IMR-90 (cell line): ENCODE measurements at regions not wholly inside any gene's neighbourhood (a gene's known extent, or its start where the extent isn't known, plus 50 kb on each side); places are given as distances from the start of the nearest gene placed in this dataset.
A peak's percentile ranks its signal among the peaks of the same experiment; 100 is the strongest.

Experiments
- ATAC-seq: fragments of 200-7000 bp; cut with Tn5 transposase; 2 replicates; pipeline ENCODE4 v1.9.1; 2020; ENCODE audit warnings: low read depth, mild to moderate bottlenecking, moderate library complexity
- BruUV-seq: library from RNA; stranded (reverse); fragments of 400-500 nt; replicated peaks from 2 replicates; lab custom pipeline; 2021; lab: Mats Ljungman, UMichigan
- CTCF ChIA-PET: fragments of 300-600 bp; formaldehyde crosslinking; extraction: SDS; loops from one replicate; lab custom pipeline; 2021; ENCODE audit warnings: antibody characterized with exemption; lab: Yijun Ruan, JAX
- POLR2A ChIA-PET: fragments of 300-600 bp; sonication (Branson Sonifier 250); formaldehyde crosslinking; loops from one replicate; lab custom pipeline; 2022; ENCODE audit warnings: antibody characterized with exemption; ENCODE audit not compliant: unreplicated experiment; lab: Charles Lee
- DNase-seq: peaks from one replicate; pipeline ENCODE4 v3.0.0; 2013
- H2AFZ ChIP-seq: replicated peaks from 2 replicates; pipeline ENCODE3; 2013; ENCODE audit warnings: low read length, mild to moderate bottlenecking; ENCODE audit not compliant: poor library complexity
- H2AK5ac ChIP-seq: 2 replicates; pipeline ENCODE4 v1.6.1; 2013; ENCODE audit warnings: low read depth, low read length, inconsistent platforms
- H2AK9ac ChIP-seq: replicated peaks from 2 replicates; pipeline ENCODE3; 2013; ENCODE audit warnings: mild to moderate bottlenecking, low read depth, low read length, moderate library complexity; ENCODE audit not compliant: poor library complexity
- H2BK120ac ChIP-seq: 2 replicates; pipeline ENCODE4 v1.6.1; 2013; ENCODE audit warnings: low read depth, low read length, inconsistent platforms
- H2BK15ac ChIP-seq: 3 replicates; pipeline ENCODE4 v1.6.1; 2013; ENCODE audit warnings: low read depth, low read length, inconsistent platforms
- H2BK20ac ChIP-seq: 2 replicates; pipeline ENCODE4 v1.6.1; 2013; ENCODE audit warnings: low read depth, mild to moderate bottlenecking, inconsistent platforms, low read length, moderate library complexity
- H2BK5ac ChIP-seq: 2 replicates; pipeline ENCODE4 v1.6.1; 2013; ENCODE audit warnings: mild to moderate bottlenecking, low read depth, low read length, inconsistent platforms; ENCODE audit not compliant: poor library complexity, severe bottlenecking
- H3K14ac ChIP-seq: replicated peaks from 2 replicates; pipeline ENCODE4 v1.6.1; 2013; ENCODE audit warnings: low read depth, low read length, inconsistent platforms
- H3K18ac ChIP-seq: 2 replicates; pipeline ENCODE4 v1.6.1; 2013; ENCODE audit warnings: low read depth, low read length, control low read depth
- H3K23ac ChIP-seq: 2 replicates; pipeline ENCODE4 v1.6.1; 2013; ENCODE audit warnings: low read depth, low read length, inconsistent platforms
- H3K27ac ChIP-seq: 2 replicates; pipeline ENCODE4 v1.5.1; 2013; ENCODE audit warnings: mild to moderate bottlenecking, control low read depth, low read length; ENCODE audit not compliant: insufficient read depth
- H3K27me3 ChIP-seq: 2 replicates; pipeline ENCODE4 v1.6.1; 2013; ENCODE audit warnings: low read length; ENCODE audit not compliant: control insufficient read depth, insufficient read depth
- H3K36me3 ChIP-seq: 2 replicates; pipeline ENCODE4 v1.6.1; 2013; ENCODE audit warnings: low read length, mixed read lengths; ENCODE audit not compliant: control insufficient read depth, insufficient read depth
- H3K4ac ChIP-seq: 2 replicates; pipeline ENCODE4 v1.6.1; 2013; ENCODE audit warnings: low read depth, low read length, inconsistent platforms
- H3K4me1 ChIP-seq: 2 replicates; pipeline ENCODE4 v1.6.1; 2013; ENCODE audit warnings: low read length, mixed read lengths; ENCODE audit not compliant: control insufficient read depth, insufficient read depth
- H3K4me2 ChIP-seq: 2 replicates; pipeline ENCODE4 v1.6.1; 2013; ENCODE audit warnings: low read depth, mild to moderate bottlenecking, control low read depth, low read length, moderate library complexity
- H3K4me3 ChIP-seq: 2 replicates; pipeline ENCODE4 v1.5.1; 2013; ENCODE audit warnings: low read depth, mild to moderate bottlenecking, control low read depth, low read length, moderate library complexity; ENCODE audit not compliant: insufficient read depth
- H3K56ac ChIP-seq: 2 replicates; pipeline ENCODE4 v1.6.1; 2013; ENCODE audit warnings: low read length, inconsistent platforms; ENCODE audit not compliant: insufficient read depth; ENCODE audit errors: extremely low read depth
- H3K79me1 ChIP-seq, 2 experiments: 2 replicates each; pipeline ENCODE4 v1.6.1; 2013; ENCODE audit warnings: low read length in 2 of 2, inconsistent platforms in 1 of 2, low read depth in 1 of 2
- H3K9ac ChIP-seq: 2 replicates; pipeline ENCODE4 v1.6.1; 2013; ENCODE audit warnings: low read depth, low read length, control low read depth
- H3K9me1 ChIP-seq: 2 replicates; pipeline ENCODE4 v1.6.1; 2013; ENCODE audit warnings: low read length, inconsistent platforms; ENCODE audit not compliant: insufficient read depth
- H3K9me3 ChIP-seq: 2 replicates; pipeline ENCODE4 v1.6.1; 2013; ENCODE audit warnings: low read length; ENCODE audit not compliant: control insufficient read depth, insufficient read depth
- H4K20me1 ChIP-seq: 2 replicates; pipeline ENCODE4 v1.6.1; 2013; ENCODE audit warnings: low read length, inconsistent platforms; ENCODE audit not compliant: insufficient read depth
- H4K5ac ChIP-seq: 2 replicates; pipeline ENCODE4 v1.6.1; 2013; ENCODE audit warnings: mild to moderate bottlenecking, low read depth, low read length, control low read depth
- H4K8ac ChIP-seq, 2 experiments: 2 replicates each; pipeline ENCODE4 v1.6.1; 2013; ENCODE audit warnings: low read depth in 2 of 2, low read length in 2 of 2, control low read depth in 1 of 2, inconsistent platforms in 1 of 2
- H4K91ac ChIP-seq: 2 replicates; pipeline ENCODE4 v1.6.1; 2013; ENCODE audit warnings: low read depth, low read length, inconsistent platforms; ENCODE audit not compliant: insufficient read depth
- CHD1 ChIP-seq: IDR thresholded peaks from 2 replicates; pipeline ENCODE4 v1.6.1; 2012; ENCODE audit warnings: low read depth, low read length, improper control_type of control experiment
- ELK1 ChIP-seq: fragments of 150-350 bp; IDR thresholded peaks from 2 replicates; pipeline ENCODE4 v1.6.1; 2016; ENCODE audit warnings: low read depth, mild to moderate bottlenecking, low read length, moderate library complexity, borderline replicate concordance
- FOS ChIP-seq: fragments of 150-350 bp; IDR thresholded peaks from 2 replicates; pipeline ENCODE4 v1.6.1; 2016; ENCODE audit warnings: low read depth, low read length
- MAFK ChIP-seq: IDR thresholded peaks from 2 replicates; pipeline ENCODE4 v1.6.1; 2012; ENCODE audit warnings: low read depth, low read length, improper control_type of control experiment
- MAZ ChIP-seq: IDR thresholded peaks from 2 replicates; pipeline ENCODE4 v1.6.1; 2012; ENCODE audit warnings: low read depth, mild to moderate bottlenecking, low read length, improper control_type of control experiment, moderate library complexity, borderline replicate concordance
- NFE2L2 ChIP-seq: fragments of 150-350 bp; IDR thresholded peaks from 2 replicates; pipeline ENCODE4 v1.6.1; 2016; ENCODE audit warnings: low read depth, mild to moderate bottlenecking, low read length
- RFX5 ChIP-seq: IDR thresholded peaks from 2 replicates; pipeline ENCODE4 v1.8.0; 2012; ENCODE audit warnings: low read depth, mild to moderate bottlenecking, low read length, moderate library complexity
- dilution Hi-C: fragments of 300-500 bp; cut with HindIII; formaldehyde crosslinking; loops from one replicate; pipeline ENCODE4 v1.14.3; 2018; ENCODE audit warnings: low sequenced_read_pairs; ENCODE audit not compliant: unreplicated experiment
- in situ Hi-C: fragments of 300-500 bp; cut with MboI; formaldehyde crosslinking; loops from 3 replicates; pipeline ENCODE4 v1.14.3; 2019; ENCODE audit warnings: low sequenced_read_pairs, inconsistent platforms, mixed read lengths
- intact Hi-C: fragments of 100-400 bp; cut with micrococcal nuclease; formaldehyde crosslinking; loops from 2 replicates; pipeline ENCODE4 v1.10.0; 2022

DNA sequence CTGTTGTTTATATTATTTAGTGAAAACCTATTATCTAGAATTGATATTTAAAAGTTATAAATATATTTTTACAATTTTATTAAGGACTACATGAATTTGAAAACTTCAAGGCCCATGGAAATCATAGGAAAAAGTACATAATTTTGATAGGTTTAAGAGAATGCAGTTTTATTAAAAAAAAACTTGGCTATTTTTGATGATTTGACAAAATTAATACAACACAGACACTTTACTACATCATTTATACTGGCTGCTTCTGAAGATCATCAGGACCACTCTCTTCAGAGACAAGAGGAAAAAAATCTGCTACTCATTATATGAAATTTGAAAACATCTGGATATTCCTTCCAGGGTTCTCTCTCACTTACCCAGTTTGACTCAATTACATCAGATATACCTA lies 637.7 kb downstream of the BCKDHB start:
- in situ Hi-C loops, result no loop called here
- CTCF ChIA-PET, result no interaction called here
- Histone ChIP-seq H2BK5ac (no peak overlapping the region), H4K20me1 (no peaks in the 10 kb centered on the region), H2BK20ac (no peak overlapping the region), H2AK9ac (no peak overlapping the region), H3K9me3 (no peaks in the 10 kb centered on the region), H2AFZ (no peak overlapping the region), H2BK120ac (no peak overlapping the region), H4K91ac (no peak overlapping the region), H3K9ac (no peak overlapping the region), H3K4ac (no peak overlapping the region), H3K56ac (no peak overlapping the region), H3K18ac (no peak overlapping the region), H3K4me2 (no peak overlapping the region), H3K23ac (no peak overlapping the region), H3K4me3 (no peak overlapping the region), H3K79me1 (no peaks in the 10 kb centered on the region), H2BK15ac (no peak overlapping the region), H3K4me1 (no peaks in the 10 kb centered on the region), H3K27me3 (no peaks in the 10 kb centered on the region), H4K5ac (no peak overlapping the region), H2AK5ac (no peak overlapping the region), H3K9me1 (no peaks in the 10 kb centered on the region), H4K8ac (no peak overlapping the region), H3K14ac (no peak overlapping the region), H3K27ac (no peak overlapping the region), H3K36me3 (no peaks in the 10 kb centered on the region)
- TF ChIP-seq MAZ (no peak), MAFK (peak; percentile 84), CHD1 (no peak), NFE2L2 (no peak), ELK1 (no peak), RFX5 (no peak), FOS (no peak)
- no TSS peak for BruUV-seq
- POLR2A ChIA-PET, result no interaction called here
- intact Hi-C loops, result loop anchor here (5.0 kb wide), 1 partner anchor 1008 kb away; the partner anchor contains the start of gene TENT5A
- DNase-seq (no peak), ATAC-seq (no peak)
- dilution Hi-C loops, result no loop called here
